ENCODE measurements at regions not wholly inside any gene's neighbourhood (a gene's known extent, or its start where the extent isn't known, plus 50 kb on each side); places are given as distances from the start of the nearest gene placed in this dataset.

DNA sequence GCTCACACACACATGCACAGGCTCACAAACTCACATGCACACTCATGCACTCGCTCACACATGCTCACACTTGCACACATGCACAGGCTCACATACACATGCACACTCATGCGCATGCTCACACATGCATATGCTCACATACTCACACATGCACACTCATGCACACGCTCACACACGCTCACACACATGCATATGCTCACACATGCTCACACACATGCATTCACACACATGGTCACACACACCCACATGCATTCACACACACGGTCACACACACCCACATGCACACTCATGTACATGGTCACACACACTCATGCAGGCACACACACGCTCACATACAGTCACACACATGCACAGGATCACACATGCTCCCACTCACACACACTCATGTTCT is 132.8 kb upstream of the SMAD3 start:
- no peaks in the 10 kb centered on the region for H3K36me3 ChIP-seq
- no peak for DNase-seq (ENCODE audit: low spot score)
- H3K9me3 ChIP-seq = peaks cover 0 to 6% of the 10 kb centered on the region in 2 donors
- H3K4me1 ChIP-seq = peaks cover 0 to 40% of the 10 kb centered on the region in 2 donors
- no peak overlapping the region for H3K4me3 ChIP-seq
- no peaks in the 10 kb centered on the region for H3K27me3 ChIP-seq
- no peak overlapping the region for H3K27ac ChIP-seq
- TF ChIP-seq, protein P1, sequence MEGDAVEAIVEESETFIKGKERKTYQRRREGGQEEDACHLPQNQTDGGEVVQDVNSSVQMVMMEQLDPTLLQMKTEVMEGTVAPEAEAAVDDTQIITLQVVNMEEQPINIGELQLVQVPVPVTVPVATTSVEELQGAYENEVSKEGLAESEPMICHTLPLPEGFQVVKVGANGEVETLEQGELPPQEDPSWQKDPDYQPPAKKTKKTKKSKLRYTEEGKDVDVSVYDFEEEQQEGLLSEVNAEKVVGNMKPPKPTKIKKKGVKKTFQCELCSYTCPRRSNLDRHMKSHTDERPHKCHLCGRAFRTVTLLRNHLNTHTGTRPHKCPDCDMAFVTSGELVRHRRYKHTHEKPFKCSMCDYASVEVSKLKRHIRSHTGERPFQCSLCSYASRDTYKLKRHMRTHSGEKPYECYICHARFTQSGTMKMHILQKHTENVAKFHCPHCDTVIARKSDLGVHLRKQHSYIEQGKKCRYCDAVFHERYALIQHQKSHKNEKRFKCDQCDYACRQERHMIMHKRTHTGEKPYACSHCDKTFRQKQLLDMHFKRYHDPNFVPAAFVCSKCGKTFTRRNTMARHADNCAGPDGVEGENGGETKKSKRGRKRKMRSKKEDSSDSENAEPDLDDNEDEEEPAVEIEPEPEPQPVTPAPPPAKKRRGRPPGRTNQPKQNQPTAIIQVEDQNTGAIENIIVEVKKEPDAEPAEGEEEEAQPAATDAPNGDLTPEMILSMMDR (IDR thresholded peaks at IDR 0.05) = no peak

DNA sequence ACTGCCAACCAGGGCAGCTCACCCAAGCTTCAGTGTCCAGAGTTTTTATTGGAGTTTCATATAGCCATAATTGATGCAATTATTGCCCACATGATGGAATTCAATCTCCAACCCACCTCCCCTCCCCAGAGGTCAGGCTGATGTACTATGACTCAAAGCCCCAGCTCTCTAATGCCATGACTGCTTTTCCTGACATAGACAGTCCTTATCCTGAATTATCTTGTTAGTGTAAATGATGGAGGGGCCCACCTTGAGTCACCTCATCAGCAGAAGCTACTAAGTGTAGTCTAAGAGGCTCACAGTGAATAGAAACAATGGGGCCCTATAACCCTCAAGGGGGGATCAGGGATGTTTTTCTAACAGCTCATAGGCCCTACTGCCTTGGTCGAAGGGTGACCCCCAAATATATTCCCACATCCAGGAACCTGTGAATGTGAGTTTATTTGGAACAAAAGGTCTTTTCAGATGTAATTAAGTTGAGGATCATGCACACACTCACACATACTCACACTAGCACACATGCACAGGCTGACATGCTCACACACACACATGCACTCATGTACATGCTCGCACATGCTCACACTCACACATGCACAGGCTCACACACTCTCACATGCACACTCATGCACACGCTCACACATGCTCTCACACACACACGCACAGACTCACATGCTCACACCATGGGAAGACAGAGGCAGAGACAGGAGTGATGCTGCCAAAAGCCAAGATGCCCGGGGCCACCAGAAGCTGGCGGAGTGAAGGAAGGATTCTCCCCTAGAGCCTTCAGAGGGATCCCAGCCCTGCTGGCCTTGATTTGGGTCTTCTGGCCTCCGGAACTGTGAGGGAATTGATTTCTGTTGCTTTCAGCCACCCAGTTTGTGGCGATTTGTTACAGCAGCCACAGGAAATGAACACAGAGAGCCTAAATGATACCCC is 131.2 kb upstream of the SMAD3 start:
- Histone ChIP-seq H3K4me1 (peaks cover 0 to 31% of the 10 kb centered on the region in 2 donors), H3K9me3 (peaks cover 0 to 6% of the 10 kb centered on the region in 2 donors), H3K4me3 (no peak overlapping the region), H3K36me3 (no peaks in the 10 kb centered on the region), H3K27me3 (no peaks in the 10 kb centered on the region), H3K27ac (no peak overlapping the region)
- DNase-seq (ENCODE audit: low spot score) = no peak
- TF ChIP-seq, protein P1 (IDR thresholded peaks at IDR 0.05) = no peak

DNA sequence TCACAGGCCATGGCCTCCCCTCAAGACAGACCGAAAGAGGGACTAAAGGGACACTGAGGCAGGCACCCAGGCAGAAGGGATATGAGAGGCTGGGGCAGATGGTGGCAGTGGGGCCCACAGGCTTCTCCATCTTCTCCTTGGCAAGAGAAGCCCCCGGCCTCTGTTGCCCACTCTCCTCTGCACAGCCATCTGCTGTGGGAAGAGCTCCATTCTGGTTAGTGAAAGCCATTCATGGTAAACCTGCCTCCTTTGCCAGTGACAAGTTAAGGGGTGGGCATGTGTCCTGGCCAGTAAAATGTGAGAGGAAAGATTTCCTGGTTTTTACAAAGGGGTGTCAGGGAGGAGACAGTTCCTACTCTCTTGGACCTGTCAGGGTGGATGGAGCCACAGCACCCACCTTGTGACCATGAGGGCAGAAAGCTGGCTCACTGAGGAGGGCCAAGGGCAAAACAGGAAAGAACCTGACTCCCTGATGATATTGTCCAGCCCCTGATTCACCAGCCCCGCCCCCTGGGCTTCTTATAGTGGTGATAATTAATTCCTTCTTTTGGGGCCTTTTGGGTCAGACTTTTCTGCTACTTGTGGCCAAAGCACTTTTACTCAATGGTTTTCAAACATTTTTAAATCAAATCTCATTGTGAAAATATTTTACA is 130.4 kb upstream of the SMAD3 start:
- no peak for DNase-seq (ENCODE audit: low spot score)
- H3K27me3 ChIP-seq = no peaks in the 10 kb centered on the region
- H3K9me3 ChIP-seq = peaks cover 0 to 6% of the 10 kb centered on the region in 2 donors
- H3K4me3 ChIP-seq = no peak overlapping the region
- no peak overlapping the region for H3K27ac ChIP-seq
- H3K4me1 ChIP-seq = peaks cover 0 to 31% of the 10 kb centered on the region in 2 donors
- TF ChIP-seq, protein P1 (IDR thresholded peaks at IDR 0.05) = no peak
- no peaks in the 10 kb centered on the region for H3K36me3 ChIP-seq

DNA sequence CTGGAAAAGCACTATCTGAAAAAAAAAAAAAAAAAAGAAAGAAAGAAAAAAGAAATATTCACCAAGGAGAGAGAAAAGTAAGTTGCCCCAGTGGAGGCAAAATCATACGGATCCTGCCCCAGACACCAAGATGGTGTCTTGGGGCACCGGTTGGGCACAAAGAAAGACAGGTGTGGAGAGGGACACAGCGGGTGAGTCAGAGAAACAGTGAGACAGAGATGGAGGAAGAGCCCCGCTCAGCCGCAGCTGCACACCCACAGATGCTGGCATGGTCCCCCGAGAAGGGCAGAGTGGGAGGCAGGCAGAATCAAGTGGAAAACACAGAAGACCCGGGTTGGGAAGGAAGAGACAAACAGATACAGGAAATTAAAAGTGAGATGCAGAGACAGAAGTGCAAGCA is 129.7 kb upstream of the SMAD3 start:
- TF ChIP-seq, protein P1 (IDR thresholded peaks at IDR 0.05) = no peak
- Histone ChIP-seq H3K27me3 (no peaks in the 10 kb centered on the region), H3K9me3 (peaks cover 0 to 6% of the 10 kb centered on the region in 2 donors), H3K4me1 (peaks cover 0 to 29% of the 10 kb centered on the region in 2 donors), H3K36me3 (no peaks in the 10 kb centered on the region), H3K4me3 (peak overlapping the region in 1 of 2 donors; percentile 40), H3K27ac (peak overlapping the region; percentile 45 to 50)
- DNase-seq (ENCODE audit: low spot score) = no peak

DNA sequence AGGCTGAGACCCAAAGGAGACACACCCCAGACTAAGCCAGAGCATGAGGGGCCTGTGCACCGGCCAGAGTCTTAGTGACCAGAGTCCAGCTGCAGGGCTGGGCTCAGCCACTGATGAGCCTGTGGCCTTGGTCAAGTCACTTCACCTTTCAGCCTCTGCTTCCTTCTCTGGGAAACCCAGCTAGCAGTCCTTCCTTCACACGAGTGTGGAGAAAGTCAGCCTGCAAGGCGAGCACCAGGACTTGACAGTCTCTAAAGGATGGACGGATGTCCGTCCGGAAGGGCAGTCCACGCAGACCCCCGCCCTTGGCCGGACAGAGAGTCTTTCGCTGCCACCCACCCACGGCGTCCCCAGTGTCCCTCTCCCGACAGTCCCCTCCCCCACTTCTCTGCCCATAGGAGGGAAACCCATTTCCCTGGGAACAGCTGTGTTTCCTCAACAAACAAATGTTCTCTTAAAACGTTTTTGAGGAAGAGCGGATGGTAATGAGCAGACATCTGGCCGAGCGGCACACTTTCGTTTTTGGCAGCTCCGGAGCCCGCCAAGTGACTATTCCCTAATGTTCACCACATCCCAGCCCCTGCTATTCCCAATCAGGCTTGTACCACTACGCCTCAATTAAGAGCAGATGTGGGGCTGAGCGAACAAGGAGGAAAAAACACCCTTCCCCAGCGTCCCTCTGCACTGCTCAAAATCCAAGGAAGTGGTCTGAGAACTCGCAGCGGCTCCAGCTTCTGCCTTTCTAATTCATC is 129.1 kb upstream of the SMAD3 start:
- Histone ChIP-seq H3K9me3 (peaks cover 0 to 6% of the 10 kb centered on the region in 2 donors), H3K27ac (peak overlapping the region; percentile 45 to 50), H3K36me3 (no peaks in the 10 kb centered on the region), H3K4me1 (peaks cover 0 to 25% of the 10 kb centered on the region in 2 donors), H3K4me3 (peak overlapping the region; percentile 30 to 40), H3K27me3 (no peaks in the 10 kb centered on the region)
- no peak for DNase-seq (ENCODE audit: low spot score)
- TF ChIP-seq, protein P1 (IDR thresholded peaks at IDR 0.05) = no peak
